Panc1 (cell line): ENCODE measurements at regions not wholly inside any gene's neighbourhood (a gene's known extent, or its start where the extent isn't known, plus 50 kb on each side); places are given as distances from the start of the nearest gene placed in this dataset.

Experiments used
- ATAC-seq: fragments of 200-7000 bp; cut with Tn5 transposase; 2 replicates; pipeline ENCODE4 v1.9.1; 2020; ENCODE audit warnings: mild to moderate bottlenecking, moderate library complexity
- BruUV-seq: library from RNA; stranded (reverse); fragments of 400-500 nt; replicated peaks from 2 replicates; lab custom pipeline; 2021; lab: Mats Ljungman, UMichigan
- CTCF ChIA-PET: fragments of 300-600 bp; sonication (Branson Sonifier 250); formaldehyde crosslinking; loops from one replicate; lab custom pipeline; 2022; ENCODE audit warnings: antibody characterized with exemption; lab: Charles Lee
- POLR2A ChIA-PET: fragments of 300-600 bp; sonication (Branson Sonifier 250); formaldehyde crosslinking; loops from one replicate; lab custom pipeline; 2022; ENCODE audit warnings: antibody characterized with exemption; lab: Charles Lee
- DNase-seq: peaks from one replicate; pipeline ENCODE4 v3.0.0-alpha.2; 2010; ENCODE audit warnings: low read depth, low spot score
- H3K27ac ChIP-seq: 2 replicates; pipeline ENCODE4 v1.5.1; 2011; ENCODE audit warnings: mild to moderate bottlenecking, low read length, inconsistent platforms
- H3K27me3 ChIP-seq: fragments of 200-500 bp; sonication (Bioruptor generic); 2 replicates; pipeline ENCODE4 v1.6.0; 2014; ENCODE audit warnings: low read length, inconsistent platforms; ENCODE audit not compliant: control insufficient read depth, insufficient read depth
- H3K36me3 ChIP-seq: fragments of 200-500 bp; sonication (Bioruptor generic); 2 replicates; pipeline ENCODE4 v1.5.1; 2014; ENCODE audit warnings: inconsistent platforms, mild to moderate bottlenecking, low read length, moderate library complexity; ENCODE audit not compliant: control insufficient read depth, insufficient read depth
- H3K4me1 ChIP-seq: 2 replicates; pipeline ENCODE4 v1.5.1; 2011; ENCODE audit warnings: inconsistent platforms, mild to moderate bottlenecking, low read length, moderate library complexity; ENCODE audit not compliant: control insufficient read depth, insufficient read depth
- H3K4me3 ChIP-seq, 2 experiments: 2 replicates each; pipeline ENCODE4 v1.5.1; 2011 to 2012; ENCODE audit warnings: low read depth in 2 of 2, low read length in 2 of 2, mild to moderate bottlenecking in 2 of 2, inconsistent platforms in 1 of 2, moderate library complexity in 1 of 2
- H3K9me3 ChIP-seq: fragments of 200-500 bp; sonication (Bioruptor generic); 2 replicates; pipeline ENCODE4 v1.5.1; 2014; ENCODE audit warnings: low read depth, mild to moderate bottlenecking, inconsistent platforms, low read length, moderate library complexity; ENCODE audit not compliant: control insufficient read depth, insufficient read depth
- POLR2AphosphoS5 ChIP-seq: IDR thresholded peaks from 2 replicates; pipeline ENCODE4 v1.6.1; 2012; ENCODE audit warnings: mild to moderate bottlenecking, low read depth, low read length, moderate library complexity
- SIN3A ChIP-seq: IDR thresholded peaks from 2 replicates; pipeline ENCODE4 v1.6.1; 2012; ENCODE audit warnings: low read depth, mild to moderate bottlenecking, low read length, moderate library complexity, borderline replicate concordance; ENCODE audit not compliant: insufficient read depth
- TCF7L2 ChIP-seq: IDR thresholded peaks from 2 replicates; pipeline ENCODE4 v1.6.1; 2011; ENCODE audit warnings: mild to moderate bottlenecking, low read depth, low read length, inconsistent platforms
- in situ Hi-C: cut with HindIII; loops from 2 replicates; pipeline ENCODE4 v1.10.0; 2016; ENCODE audit warnings: low sequenced_read_pairs, low pct_unique_long_range_greater_than_20kb
- intact Hi-C: fragments of 100-400 bp; cut with micrococcal nuclease; formaldehyde crosslinking; loops from one replicate; pipeline ENCODE4 v1.10.0; 2022; ENCODE audit not compliant: unreplicated experiment
- TF ChIP-seq, protein P1 (sequence below): fragments of 450-650 bp; IDR thresholded peaks from 2 replicates; pipeline ENCODE4 v1.5.1; 2017; ENCODE audit warnings: mild to moderate bottlenecking
- TF ChIP-seq, protein P2 (sequence below), 2 experiments: IDR thresholded peaks; 2 replicates each; pipeline ENCODE4 v1.6.1; 2011 to 2012; ENCODE audit warnings: low read depth in 2 of 2, control low read depth in 1 of 2, low read length in 1 of 2, mild to moderate bottlenecking in 1 of 2, moderate library complexity in 1 of 2; ENCODE audit not compliant: insufficient read depth in 1 of 2

DNA sequence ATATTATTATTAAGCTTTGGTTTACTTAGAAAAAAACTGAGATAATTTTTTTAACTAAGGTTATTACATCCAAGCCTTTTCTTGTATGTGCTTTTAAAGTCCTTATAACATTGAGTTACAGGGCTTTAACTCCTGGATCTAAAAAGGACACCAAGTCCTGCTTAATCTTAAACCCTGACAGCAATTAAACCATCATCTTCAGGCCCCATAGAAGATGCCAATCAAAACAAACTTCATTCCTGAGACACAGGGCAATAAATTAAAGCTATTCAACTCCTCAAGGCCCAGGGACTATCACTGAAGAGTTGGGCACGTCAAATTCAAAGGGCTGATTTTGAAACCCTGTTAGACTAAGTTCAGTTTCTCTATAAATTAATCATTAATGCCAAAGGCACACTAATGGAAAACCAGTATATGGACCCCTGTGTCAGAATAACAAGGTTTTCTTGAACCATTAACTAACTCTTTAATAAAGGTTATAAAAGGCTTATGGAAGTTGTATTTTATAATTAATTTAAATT is 1152.6 kb downstream of the NSUN3 start:
- no peaks in the 10 kb centered on the region for H3K4me1 ChIP-seq
- intact Hi-C loops (no loop called here), in situ Hi-C loops (no loop called here)
- no peaks in the 10 kb centered on the region for H3K9me3 ChIP-seq
- no peaks in the 10 kb centered on the region for H3K27me3 ChIP-seq
- H3K36me3 ChIP-seq = no peaks in the 10 kb centered on the region
- H3K4me3 ChIP-seq = no peak overlapping the region
- no TSS peak for BruUV-seq
- no peak for ATAC-seq
- H3K27ac ChIP-seq = no peak overlapping the region
- POLR2A ChIA-PET = no interaction called here
- no peak for DNase-seq
- TF ChIP-seq, protein P1, sequence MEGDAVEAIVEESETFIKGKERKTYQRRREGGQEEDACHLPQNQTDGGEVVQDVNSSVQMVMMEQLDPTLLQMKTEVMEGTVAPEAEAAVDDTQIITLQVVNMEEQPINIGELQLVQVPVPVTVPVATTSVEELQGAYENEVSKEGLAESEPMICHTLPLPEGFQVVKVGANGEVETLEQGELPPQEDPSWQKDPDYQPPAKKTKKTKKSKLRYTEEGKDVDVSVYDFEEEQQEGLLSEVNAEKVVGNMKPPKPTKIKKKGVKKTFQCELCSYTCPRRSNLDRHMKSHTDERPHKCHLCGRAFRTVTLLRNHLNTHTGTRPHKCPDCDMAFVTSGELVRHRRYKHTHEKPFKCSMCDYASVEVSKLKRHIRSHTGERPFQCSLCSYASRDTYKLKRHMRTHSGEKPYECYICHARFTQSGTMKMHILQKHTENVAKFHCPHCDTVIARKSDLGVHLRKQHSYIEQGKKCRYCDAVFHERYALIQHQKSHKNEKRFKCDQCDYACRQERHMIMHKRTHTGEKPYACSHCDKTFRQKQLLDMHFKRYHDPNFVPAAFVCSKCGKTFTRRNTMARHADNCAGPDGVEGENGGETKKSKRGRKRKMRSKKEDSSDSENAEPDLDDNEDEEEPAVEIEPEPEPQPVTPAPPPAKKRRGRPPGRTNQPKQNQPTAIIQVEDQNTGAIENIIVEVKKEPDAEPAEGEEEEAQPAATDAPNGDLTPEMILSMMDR = no peak
- no peak for TF ChIP-seq TCF7L2
- no peak for TF ChIP-seq SIN3A
- no peak for TF ChIP-seq POLR2AphosphoS5
- TF ChIP-seq, protein P2, sequence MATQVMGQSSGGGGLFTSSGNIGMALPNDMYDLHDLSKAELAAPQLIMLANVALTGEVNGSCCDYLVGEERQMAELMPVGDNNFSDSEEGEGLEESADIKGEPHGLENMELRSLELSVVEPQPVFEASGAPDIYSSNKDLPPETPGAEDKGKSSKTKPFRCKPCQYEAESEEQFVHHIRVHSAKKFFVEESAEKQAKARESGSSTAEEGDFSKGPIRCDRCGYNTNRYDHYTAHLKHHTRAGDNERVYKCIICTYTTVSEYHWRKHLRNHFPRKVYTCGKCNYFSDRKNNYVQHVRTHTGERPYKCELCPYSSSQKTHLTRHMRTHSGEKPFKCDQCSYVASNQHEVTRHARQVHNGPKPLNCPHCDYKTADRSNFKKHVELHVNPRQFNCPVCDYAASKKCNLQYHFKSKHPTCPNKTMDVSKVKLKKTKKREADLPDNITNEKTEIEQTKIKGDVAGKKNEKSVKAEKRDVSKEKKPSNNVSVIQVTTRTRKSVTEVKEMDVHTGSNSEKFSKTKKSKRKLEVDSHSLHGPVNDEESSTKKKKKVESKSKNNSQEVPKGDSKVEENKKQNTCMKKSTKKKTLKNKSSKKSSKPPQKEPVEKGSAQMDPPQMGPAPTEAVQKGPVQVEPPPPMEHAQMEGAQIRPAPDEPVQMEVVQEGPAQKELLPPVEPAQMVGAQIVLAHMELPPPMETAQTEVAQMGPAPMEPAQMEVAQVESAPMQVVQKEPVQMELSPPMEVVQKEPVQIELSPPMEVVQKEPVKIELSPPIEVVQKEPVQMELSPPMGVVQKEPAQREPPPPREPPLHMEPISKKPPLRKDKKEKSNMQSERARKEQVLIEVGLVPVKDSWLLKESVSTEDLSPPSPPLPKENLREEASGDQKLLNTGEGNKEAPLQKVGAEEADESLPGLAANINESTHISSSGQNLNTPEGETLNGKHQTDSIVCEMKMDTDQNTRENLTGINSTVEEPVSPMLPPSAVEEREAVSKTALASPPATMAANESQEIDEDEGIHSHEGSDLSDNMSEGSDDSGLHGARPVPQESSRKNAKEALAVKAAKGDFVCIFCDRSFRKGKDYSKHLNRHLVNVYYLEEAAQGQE (IDR thresholded peaks at IDR 0.05; ENCODE audit: insufficient read depth in 1 of 2, low read depth in 2 of 2, low read length in 1 of 2) = no peak
- CTCF ChIA-PET = no interaction called here

DNA sequence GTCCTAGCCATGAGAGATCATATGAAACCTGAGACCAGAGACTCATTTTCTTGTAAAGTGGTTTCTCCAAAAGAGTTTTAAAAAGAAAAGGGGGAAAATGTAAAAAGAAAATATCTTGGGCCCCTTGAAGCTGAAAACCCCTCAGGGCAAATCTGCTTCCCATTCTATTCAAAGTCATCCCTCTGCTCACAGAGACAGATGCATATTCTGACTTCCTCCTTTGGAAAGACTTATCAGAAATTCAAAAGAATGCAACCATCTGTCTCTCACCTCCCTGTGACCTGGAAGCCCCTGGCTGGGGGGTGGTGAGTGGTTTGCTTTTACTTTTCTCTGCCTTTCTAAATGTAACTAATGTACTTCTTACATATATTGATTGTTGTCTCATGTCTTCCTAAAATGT is 1154.8 kb downstream of the NSUN3 start:
- ChIA-PET POLR2A (no interaction called here), CTCF (no interaction called here)
- Histone ChIP-seq H3K4me1 (no peaks in the 10 kb centered on the region), H3K4me3 (no peak overlapping the region), H3K27ac (no peak overlapping the region), H3K9me3 (no peaks in the 10 kb centered on the region), H3K27me3 (no peaks in the 10 kb centered on the region), H3K36me3 (no peaks in the 10 kb centered on the region)
- intact Hi-C loops (no loop called here), in situ Hi-C loops (no loop called here)
- BruUV-seq = no TSS peak
- ATAC-seq = no peak
- DNase-seq = no peak
- TF ChIP-seq SIN3A (no peak), POLR2AphosphoS5 (no peak)

DNA sequence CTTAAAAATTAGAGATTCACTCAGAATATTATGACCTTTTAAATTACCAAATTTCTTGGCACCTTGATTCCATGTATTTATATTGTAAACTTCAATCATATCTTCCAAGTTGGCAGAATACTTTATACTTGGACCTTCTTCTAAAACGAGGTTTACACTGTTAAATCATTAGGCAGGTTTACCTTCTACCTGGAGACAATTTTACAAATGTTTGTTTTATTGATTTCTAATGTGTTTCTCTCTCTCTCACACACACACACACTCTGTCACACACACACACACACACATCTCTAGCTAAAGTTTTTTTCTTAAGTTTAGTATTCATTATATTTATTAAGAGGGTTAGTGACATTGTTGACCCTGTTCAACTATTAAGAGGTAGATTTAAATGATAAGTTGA is 1155.6 kb downstream of the NSUN3 start:
- H3K4me1 ChIP-seq = no peaks in the 10 kb centered on the region
- no peak overlapping the region for H3K27ac ChIP-seq
- H3K4me3 ChIP-seq = no peak overlapping the region
- in situ Hi-C loops = no loop called here
- no peaks in the 10 kb centered on the region for H3K27me3 ChIP-seq
- DNase-seq = no peak
- no peak for TF ChIP-seq TCF7L2
- POLR2A ChIA-PET = no interaction called here
- no TSS peak for BruUV-seq
- CTCF ChIA-PET = no interaction called here
- H3K36me3 ChIP-seq = no peaks in the 10 kb centered on the region
- intact Hi-C loops = no loop called here
- no peaks in the 10 kb centered on the region for H3K9me3 ChIP-seq
- ATAC-seq = no peak
